GM23338 (cell line): ENCODE measurements at regions not wholly inside any gene's neighbourhood (a gene's known extent, or its start where the extent isn't known, plus 50 kb on each side); places are given as distances from the start of the nearest gene placed in this dataset.

Source experiments
- ATAC-seq: fragments of 200-7000 bp; cut with Tn5 transposase; 3 replicates; pipeline ENCODE4 v1.9.1; 2020
- DNase-seq: peaks from one replicate; pipeline ENCODE4 v3.0.0-alpha.2; 2015; ENCODE audit warnings: low spot score
- H2AFZ ChIP-seq: fragments of 200-600 bp; sonication (generic); 2 replicates; pipeline ENCODE4 v1.8.0; 2016; ENCODE audit warnings: antibody characterized with exemption, mild to moderate bottlenecking, moderate library complexity
- H3F3A ChIP-seq: fragments of 200-600 bp; sonication (generic); replicated peaks from 2 replicates; pipeline ENCODE4 v1.8.0; 2017; ENCODE audit warnings: antibody characterized with exemption, mixed run types, low read depth
- H3K27ac ChIP-seq: fragments of 200-600 bp; sonication (generic); 2 replicates; pipeline ENCODE4 v1.6.1; 2016; ENCODE audit warnings: low read depth
- H3K27me3 ChIP-seq: fragments of 200-600 bp; sonication (generic); 2 replicates; pipeline ENCODE4 v1.8.0; 2016; ENCODE audit warnings: mild to moderate bottlenecking, mixed run types, moderate library complexity; ENCODE audit not compliant: insufficient read depth
- H3K36me3 ChIP-seq: fragments of 200-600 bp; sonication (generic); 2 replicates; pipeline ENCODE4 v1.8.0; 2016; ENCODE audit warnings: mild to moderate bottlenecking; ENCODE audit not compliant: insufficient read depth
- H3K4me1 ChIP-seq: fragments of 200-600 bp; sonication (generic); 2 replicates; pipeline ENCODE4 v1.8.0; 2016; ENCODE audit warnings: mild to moderate bottlenecking, moderate library complexity; ENCODE audit not compliant: insufficient read depth
- H3K4me2 ChIP-seq: fragments of 200-600 bp; sonication (generic); 2 replicates; pipeline ENCODE4 v1.7.1; 2017; ENCODE audit warnings: mixed run types
- H3K4me3 ChIP-seq: fragments of 200-600 bp; sonication (generic); 2 replicates; pipeline ENCODE4 v1.6.1; 2016; ENCODE audit warnings: mixed run types
- H3K79me2 ChIP-seq: fragments of 200-600 bp; sonication (generic); replicated peaks from 2 replicates; pipeline ENCODE4 v1.8.0; 2017; ENCODE audit warnings: mild to moderate bottlenecking; ENCODE audit not compliant: insufficient read depth
- H3K9me2 ChIP-seq: fragments of 200-600 bp; sonication (generic); 2 replicates; pipeline ENCODE4 v1.8.0; 2017; ENCODE audit not compliant: insufficient read depth
- H4K20me1 ChIP-seq: fragments of 200-600 bp; sonication (generic); replicated peaks from 2 replicates; pipeline ENCODE4 v1.8.0; 2017; ENCODE audit warnings: mild to moderate bottlenecking; ENCODE audit not compliant: insufficient read depth
- H3K27ac Mint-ChIP-seq: 2 replicates; pipeline ENCODE4 v1.8.0; 2020; ENCODE audit warnings: inconsistent platforms, mild to moderate bottlenecking, moderate library complexity, mixed read lengths
- H3K27me3 Mint-ChIP-seq: 3 replicates; pipeline ENCODE4 v1.8.0; 2022; ENCODE audit warnings: low read depth, mild to moderate bottlenecking, moderate library complexity, mixed read lengths, inconsistent platforms; ENCODE audit not compliant: insufficient read depth, poor library complexity
- H3K36me3 Mint-ChIP-seq: 3 replicates; pipeline ENCODE4 v1.8.0; 2021; ENCODE audit warnings: low read depth, mild to moderate bottlenecking, inconsistent platforms, moderate library complexity, mixed read lengths
- H3K4me1 Mint-ChIP-seq: 3 replicates; pipeline ENCODE4 v1.8.0; 2020; ENCODE audit warnings: mild to moderate bottlenecking, inconsistent platforms, mixed read lengths
- H3K4me3 Mint-ChIP-seq: 3 replicates; pipeline ENCODE4 v1.8.0; 2021; ENCODE audit warnings: moderate library complexity, mild to moderate bottlenecking, inconsistent platforms, mixed read lengths
- H3K9me3 Mint-ChIP-seq: 3 replicates; pipeline ENCODE4 v1.8.0; 2020; ENCODE audit warnings: moderate library complexity, mild to moderate bottlenecking, inconsistent platforms, mixed read lengths
- CREB1 ChIP-seq: fragments of 250-450 bp; sonication (Bioruptor Pico); IDR thresholded peaks from 2 replicates; pipeline ENCODE4 v1.5.0; 2020; ENCODE audit warnings: low read depth, mild to moderate bottlenecking, moderate library complexity
- CTCF ChIP-seq, 2 experiments: fragments of 200-600 bp in 1 of 2; sonication (generic) in 1 of 2; conservative IDR thresholded peaks; 2 replicates each; pipeline versions ENCODE4 v1.5.1 to v1.6.1; 2016 to 2017; ENCODE audit warnings: antibody characterized with exemption in 2 of 2, low read depth in 2 of 2, mild to moderate bottlenecking in 2 of 2, moderate library complexity in 1 of 2
- EZH2phosphoT487 ChIP-seq: fragments of 200-600 bp; sonication (generic); IDR thresholded peaks from one replicate; pipeline ENCODE4 v1.8.1; 2018; ENCODE audit warnings: antibody characterized with exemption; ENCODE audit not compliant: unreplicated experiment
- JUNB ChIP-seq: IDR thresholded peaks from one replicate; pipeline ENCODE4 v1.6.1; 2016; ENCODE audit warnings: antibody characterized with exemption; ENCODE audit not compliant: unreplicated experiment
- NANOG ChIP-seq: IDR thresholded peaks from 2 replicates; pipeline ENCODE4 v1.6.1; 2016; ENCODE audit warnings: antibody characterized with exemption, borderline replicate concordance
- STAT1 ChIP-seq: IDR thresholded peaks from one replicate; pipeline ENCODE4 v1.6.1; 2016; ENCODE audit warnings: antibody characterized with exemption; ENCODE audit not compliant: unreplicated experiment
- ZNF331 ChIP-seq: fragments of 250-450 bp; sonication (Bioruptor Pico); IDR thresholded peaks from 2 replicates; pipeline ENCODE4 v1.5.0; 2020; ENCODE audit warnings: low read depth, mild to moderate bottlenecking, moderate library complexity
- ZNF462 ChIP-seq: fragments of 250-450 bp; sonication (Bioruptor Pico); IDR thresholded peaks from 2 replicates; pipeline ENCODE4 v1.5.0; 2020; ENCODE audit warnings: mild to moderate bottlenecking, moderate library complexity

- H3K9me2 ChIP-seq: no peaks in the 10 kb centered on the region
- no peaks in the 10 kb centered on the region for H4K20me1 ChIP-seq
- no peaks in the 10 kb centered on the region for H3K27me3 Mint-ChIP-seq
- H2AFZ ChIP-seq: no peak overlapping the region
- peak; percentile 20 for DNase-seq
- no peak overlapping the region for H3K4me3 Mint-ChIP-seq
- peaks cover 26% of the 10 kb centered on the region for H3K9me3 Mint-ChIP-seq
- H3F3A ChIP-seq: no peaks in the 10 kb centered on the region
- TF ChIP-seq ZNF331 (CRISPR knock-in tag) (no peak), EZH2phosphoT487 (no peak), ZNF462 (no peak), CTCF (conservative IDR thresholded peaks at IDR 0.05; ENCODE audit: low read depth in 2 of 2) (peak; percentile 51 to 55)
- no peaks in the 10 kb centered on the region for H3K36me3 ChIP-seq
- no peaks in the 10 kb centered on the region for H3K4me1 Mint-ChIP-seq
- peaks cover 11% of the 10 kb centered on the region for H3K36me3 Mint-ChIP-seq
- H3K27ac Mint-ChIP-seq: no peak overlapping the region
- H3K4me3 ChIP-seq: no peak overlapping the region
- H3K4me1 ChIP-seq: no peaks in the 10 kb centered on the region
- H3K27me3 ChIP-seq: no peaks in the 10 kb centered on the region
- H3K4me2 ChIP-seq: no peak overlapping the region
- no peak overlapping the region for H3K27ac ChIP-seq
- no peak for ATAC-seq
- H3K79me2 ChIP-seq: no peaks in the 10 kb centered on the region
Measured at GRCh38 chr6:19204445-19204844, 632.7 kb upstream of the ID4 start.

- ATAC-seq (no peak), DNase-seq (no peak)
- no peaks in the 10 kb centered on the region for H3K4me1 Mint-ChIP-seq
- no peak overlapping the region for H3K4me3 Mint-ChIP-seq
- H3K4me2 ChIP-seq: no peak overlapping the region
- no peak overlapping the region; the same call in 1 of the 2 replicates for H2AFZ ChIP-seq
- no peaks in the 10 kb centered on the region for H3K4me1 ChIP-seq
- no peaks in the 10 kb centered on the region for H4K20me1 ChIP-seq
- no peaks in the 10 kb centered on the region for H3K9me2 ChIP-seq
- H3K36me3 ChIP-seq: no peaks in the 10 kb centered on the region
- H3K27me3 ChIP-seq: no peaks in the 10 kb centered on the region
- H3K9me3 Mint-ChIP-seq: peaks cover 23% of the 10 kb centered on the region
- H3K4me3 ChIP-seq: no peak overlapping the region
- no peaks in the 10 kb centered on the region for H3K27me3 Mint-ChIP-seq
- no peak overlapping the region for H3K27ac ChIP-seq
- H3K79me2 ChIP-seq: no peaks in the 10 kb centered on the region
- no peaks in the 10 kb centered on the region for H3F3A ChIP-seq
- H3K36me3 Mint-ChIP-seq: peaks cover 11% of the 10 kb centered on the region
- H3K27ac Mint-ChIP-seq: no peak overlapping the region
- TF ChIP-seq CREB1 (no peak), ZNF331 (CRISPR knock-in tag) (no peak), JUNB (no peak), CTCF (conservative IDR thresholded peaks at IDR 0.05; ENCODE audit: low read depth in 2 of 2) (no peak), NANOG (no peak), STAT1 (no peak)
Measured at GRCh38 chr6:19205076-19205475, 632.1 kb upstream of the ID4 start.
